ENCODE measurements at regions not wholly inside any gene's neighbourhood (a gene's known extent, or its start where the extent isn't known, plus 50 kb on each side); places are given as distances from the start of the nearest gene placed in this dataset.

DNA sequence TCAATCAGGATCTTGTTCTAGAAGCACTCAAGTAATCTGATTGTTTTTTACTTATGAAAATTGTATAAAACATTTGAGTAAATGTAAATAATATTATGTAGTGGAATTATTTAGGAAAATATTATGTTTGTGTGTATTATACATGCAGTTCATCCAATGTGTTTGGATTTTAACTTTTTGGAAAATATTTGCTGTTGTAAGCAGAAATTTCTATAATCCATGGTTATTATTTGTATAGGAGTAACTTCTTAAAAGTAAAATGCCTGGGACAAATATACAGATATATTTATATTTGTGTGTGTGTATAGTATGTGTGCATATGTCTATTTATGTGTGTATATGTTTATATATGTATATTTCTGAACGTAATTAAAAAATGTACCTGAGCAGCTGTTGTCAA is 1394.6 kb upstream of the AGA start:
- no peak for TF ChIP-seq POLR2A (IDR thresholded peaks at IDR 0.05; ENCODE audit: low read depth, low read length)
- TF ChIP-seq MAFK (IDR thresholded peaks at IDR 0.05; ENCODE audit: low read depth, low read length) = peak; percentile 77
- TF ChIP-seq RAD21 (IDR thresholded peaks at IDR 0.05; ENCODE audit: low read length) = no peak
- TF ChIP-seq, protein P1, sequence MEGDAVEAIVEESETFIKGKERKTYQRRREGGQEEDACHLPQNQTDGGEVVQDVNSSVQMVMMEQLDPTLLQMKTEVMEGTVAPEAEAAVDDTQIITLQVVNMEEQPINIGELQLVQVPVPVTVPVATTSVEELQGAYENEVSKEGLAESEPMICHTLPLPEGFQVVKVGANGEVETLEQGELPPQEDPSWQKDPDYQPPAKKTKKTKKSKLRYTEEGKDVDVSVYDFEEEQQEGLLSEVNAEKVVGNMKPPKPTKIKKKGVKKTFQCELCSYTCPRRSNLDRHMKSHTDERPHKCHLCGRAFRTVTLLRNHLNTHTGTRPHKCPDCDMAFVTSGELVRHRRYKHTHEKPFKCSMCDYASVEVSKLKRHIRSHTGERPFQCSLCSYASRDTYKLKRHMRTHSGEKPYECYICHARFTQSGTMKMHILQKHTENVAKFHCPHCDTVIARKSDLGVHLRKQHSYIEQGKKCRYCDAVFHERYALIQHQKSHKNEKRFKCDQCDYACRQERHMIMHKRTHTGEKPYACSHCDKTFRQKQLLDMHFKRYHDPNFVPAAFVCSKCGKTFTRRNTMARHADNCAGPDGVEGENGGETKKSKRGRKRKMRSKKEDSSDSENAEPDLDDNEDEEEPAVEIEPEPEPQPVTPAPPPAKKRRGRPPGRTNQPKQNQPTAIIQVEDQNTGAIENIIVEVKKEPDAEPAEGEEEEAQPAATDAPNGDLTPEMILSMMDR (conservative IDR thresholded peaks at IDR 0.05; ENCODE audit: low read depth, low read length) = no peak
- no peak for TF ChIP-seq SMC3 (IDR thresholded peaks at IDR 0.05; ENCODE audit: low read depth, low read length)
- TF ChIP-seq, protein P2, sequence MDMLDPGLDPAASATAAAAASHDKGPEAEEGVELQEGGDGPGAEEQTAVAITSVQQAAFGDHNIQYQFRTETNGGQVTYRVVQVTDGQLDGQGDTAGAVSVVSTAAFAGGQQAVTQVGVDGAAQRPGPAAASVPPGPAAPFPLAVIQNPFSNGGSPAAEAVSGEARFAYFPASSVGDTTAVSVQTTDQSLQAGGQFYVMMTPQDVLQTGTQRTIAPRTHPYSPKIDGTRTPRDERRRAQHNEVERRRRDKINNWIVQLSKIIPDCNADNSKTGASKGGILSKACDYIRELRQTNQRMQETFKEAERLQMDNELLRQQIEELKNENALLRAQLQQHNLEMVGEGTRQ (IDR thresholded peaks at IDR 0.05; ENCODE audit: low read depth, low read length) = no peak
- TF ChIP-seq, protein P3, sequence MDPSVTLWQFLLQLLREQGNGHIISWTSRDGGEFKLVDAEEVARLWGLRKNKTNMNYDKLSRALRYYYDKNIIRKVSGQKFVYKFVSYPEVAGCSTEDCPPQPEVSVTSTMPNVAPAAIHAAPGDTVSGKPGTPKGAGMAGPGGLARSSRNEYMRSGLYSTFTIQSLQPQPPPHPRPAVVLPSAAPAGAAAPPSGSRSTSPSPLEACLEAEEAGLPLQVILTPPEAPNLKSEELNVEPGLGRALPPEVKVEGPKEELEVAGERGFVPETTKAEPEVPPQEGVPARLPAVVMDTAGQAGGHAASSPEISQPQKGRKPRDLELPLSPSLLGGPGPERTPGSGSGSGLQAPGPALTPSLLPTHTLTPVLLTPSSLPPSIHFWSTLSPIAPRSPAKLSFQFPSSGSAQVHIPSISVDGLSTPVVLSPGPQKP (IDR thresholded peaks at IDR 0.05; ENCODE audit: borderline replicate concordance, low read depth, low read length) = no peak
- Histone ChIP-seq H3K56ac (ENCODE audit: extremely low read depth, insufficient read depth, low read length) (no peak overlapping the region), H4K5ac (ENCODE audit: low read depth, low read length) (no peak overlapping the region), H3K23ac (ENCODE audit: low read depth, low read length) (no peak overlapping the region), H3K9me1 (ENCODE audit: insufficient read depth, low read length) (no peaks in the 10 kb centered on the region), H3K4me3 (ENCODE audit: insufficient read depth, low read depth, low read length) (no peak overlapping the region), H3K27me3 (ENCODE audit: control insufficient read depth, insufficient read depth, low read length) (no peaks in the 10 kb centered on the region), H3K36me3 (ENCODE audit: control insufficient read depth, insufficient read depth, low read length) (no peaks in the 10 kb centered on the region), H3K4ac (ENCODE audit: low read depth, low read length) (no peak overlapping the region), H3K9me3 (ENCODE audit: control insufficient read depth, insufficient read depth, low read length) (no peaks in the 10 kb centered on the region), H3K4me2 (ENCODE audit: low read depth, low read length) (no peak overlapping the region), H2AK5ac (ENCODE audit: low read depth, low read length) (no peak overlapping the region), H3K27ac (ENCODE audit: insufficient read depth, low read length) (no peak overlapping the region), H4K20me1 (ENCODE audit: insufficient read depth, low read length) (no peaks in the 10 kb centered on the region), H3K79me1 (ENCODE audit: low read depth in 1 of 2, low read length in 2 of 2) (no peaks in the 10 kb centered on the region), H2BK20ac (ENCODE audit: low read depth, low read length) (no peak overlapping the region), H3K18ac (ENCODE audit: low read depth, low read length) (no peak overlapping the region), H2AFZ (replicated peaks; ENCODE audit: low read length, poor library complexity) (no peak overlapping the region), H3K14ac (replicated peaks; ENCODE audit: low read depth, low read length) (no peak overlapping the region), H2BK120ac (ENCODE audit: low read depth, low read length) (no peak overlapping the region), H2AK9ac (replicated peaks; ENCODE audit: low read depth, low read length, poor library complexity) (no peak overlapping the region), H2BK5ac (ENCODE audit: low read depth, low read length, poor library complexity, severe bottlenecking) (no peak overlapping the region), H2BK15ac (ENCODE audit: low read depth, low read length) (no peak overlapping the region), H3K4me1 (ENCODE audit: control insufficient read depth, insufficient read depth, low read length) (no peaks in the 10 kb centered on the region), H4K8ac (ENCODE audit: low read depth in 2 of 2, low read length in 2 of 2) (no peak overlapping the region), H4K91ac (ENCODE audit: insufficient read depth, low read depth, low read length) (no peak overlapping the region), H3K9ac (ENCODE audit: low read depth, low read length) (no peak overlapping the region)
- DNase-seq (no peak), ATAC-seq (ENCODE audit: low read depth) (no peak)
- CTCF ChIA-PET = no interaction called here
- in situ Hi-C loops (cut with MboI; ENCODE audit: low sequenced_read_pairs) (no loop called here), dilution Hi-C loops (cut with HindIII; ENCODE audit: low sequenced_read_pairs, unreplicated experiment) (no loop called here), intact Hi-C loops (cut with micrococcal nuclease) (no loop called here)
- no CpG with 5 or more reads among the region's 1 CpG for WGBS, 2 experiments (ENCODE audit: extremely low coverage in 2 of 2, insufficient read length in 1 of 2)
- BruUV-seq (replicated peaks) = no TSS peak
- POLR2A ChIA-PET (ENCODE audit: unreplicated experiment) = no interaction called here

All from IMR-90 (cell line).